ENCODE measurements at regions not wholly inside any gene's neighbourhood (a gene's known extent, or its start where the extent isn't known, plus 50 kb on each side); places are given as distances from the start of the nearest gene placed in this dataset.

DNA sequence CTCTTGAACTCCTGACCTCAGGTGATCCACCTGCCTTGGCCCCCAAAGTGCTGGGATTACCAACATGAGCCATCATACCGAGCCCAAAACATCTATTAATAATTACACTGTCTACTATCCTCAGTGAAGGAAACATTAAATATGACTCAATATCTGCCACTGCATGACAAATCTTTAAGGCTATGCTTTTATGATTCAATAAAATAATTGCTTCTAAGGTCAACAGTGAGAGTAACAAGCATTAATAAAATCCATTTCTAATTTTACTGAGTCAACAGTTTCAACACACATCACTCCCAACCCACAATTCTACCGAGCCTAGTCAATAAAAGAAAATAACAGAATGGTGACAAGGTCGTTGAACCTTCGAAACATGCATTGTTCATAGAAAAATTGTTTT lies 125.5 kb upstream of the CHRM3 start:
- no peaks in the 10 kb centered on the region for H3K9me3 ChIP-seq (ENCODE audit: insufficient read depth, low read depth, low read length)
- H3K4me1 Mint-ChIP-seq (ENCODE audit: low read depth, unreplicated experiment), result peaks cover 2% of the 10 kb centered on the region
- no peak overlapping the region for H3K27ac Mint-ChIP-seq (ENCODE audit: unreplicated experiment)
- TF ChIP-seq, protein P1, sequence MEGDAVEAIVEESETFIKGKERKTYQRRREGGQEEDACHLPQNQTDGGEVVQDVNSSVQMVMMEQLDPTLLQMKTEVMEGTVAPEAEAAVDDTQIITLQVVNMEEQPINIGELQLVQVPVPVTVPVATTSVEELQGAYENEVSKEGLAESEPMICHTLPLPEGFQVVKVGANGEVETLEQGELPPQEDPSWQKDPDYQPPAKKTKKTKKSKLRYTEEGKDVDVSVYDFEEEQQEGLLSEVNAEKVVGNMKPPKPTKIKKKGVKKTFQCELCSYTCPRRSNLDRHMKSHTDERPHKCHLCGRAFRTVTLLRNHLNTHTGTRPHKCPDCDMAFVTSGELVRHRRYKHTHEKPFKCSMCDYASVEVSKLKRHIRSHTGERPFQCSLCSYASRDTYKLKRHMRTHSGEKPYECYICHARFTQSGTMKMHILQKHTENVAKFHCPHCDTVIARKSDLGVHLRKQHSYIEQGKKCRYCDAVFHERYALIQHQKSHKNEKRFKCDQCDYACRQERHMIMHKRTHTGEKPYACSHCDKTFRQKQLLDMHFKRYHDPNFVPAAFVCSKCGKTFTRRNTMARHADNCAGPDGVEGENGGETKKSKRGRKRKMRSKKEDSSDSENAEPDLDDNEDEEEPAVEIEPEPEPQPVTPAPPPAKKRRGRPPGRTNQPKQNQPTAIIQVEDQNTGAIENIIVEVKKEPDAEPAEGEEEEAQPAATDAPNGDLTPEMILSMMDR (IDR thresholded peaks at IDR 0.05; ENCODE audit: insufficient read depth, low read depth, low read length), result no peak
- TF ChIP-seq EZH2 (IDR thresholded peaks at IDR 0.05; ENCODE audit: insufficient read depth, low read length), result no peak
- H3K4me3 ChIP-seq (ENCODE audit: insufficient read depth, low read depth, low read length), result no peak overlapping the region
- H3K4me2 ChIP-seq (ENCODE audit: low read length), result no peak overlapping the region
- no peak overlapping the region for H2AFZ ChIP-seq (ENCODE audit: low read depth, low read length)
- no peaks in the 10 kb centered on the region for H3K4me1 ChIP-seq (ENCODE audit: insufficient read depth, low read length)
- H3K79me2 ChIP-seq (ENCODE audit: insufficient read depth, low read length), result no peaks in the 10 kb centered on the region
- H3K27me3 ChIP-seq (ENCODE audit: insufficient read depth, low read length), result no peaks in the 10 kb centered on the region
- H3K9me3 Mint-ChIP-seq (ENCODE audit: unreplicated experiment), result peaks cover 3% of the 10 kb centered on the region
- H3K27ac ChIP-seq (ENCODE audit: low read depth, low read length), result no peak overlapping the region
- no peaks in the 10 kb centered on the region for H3K27me3 Mint-ChIP-seq (ENCODE audit: low read depth, unreplicated experiment)
- FAIRE-seq (no peak), DNase-seq (ENCODE audit: low read depth) (no peak)
- no peaks in the 10 kb centered on the region for H3K36me3 ChIP-seq (ENCODE audit: insufficient read depth, low read length)
- no peak overlapping the region for H3K4me3 Mint-ChIP-seq (ENCODE audit: unreplicated experiment)
- H4K20me1 ChIP-seq (ENCODE audit: insufficient read depth, low read length), result no peaks in the 10 kb centered on the region
- H3K9ac ChIP-seq (ENCODE audit: low read length), result no peak overlapping the region
- H3K36me3 Mint-ChIP-seq (ENCODE audit: low read depth, unreplicated experiment), result no peaks in the 10 kb centered on the region

DNA sequence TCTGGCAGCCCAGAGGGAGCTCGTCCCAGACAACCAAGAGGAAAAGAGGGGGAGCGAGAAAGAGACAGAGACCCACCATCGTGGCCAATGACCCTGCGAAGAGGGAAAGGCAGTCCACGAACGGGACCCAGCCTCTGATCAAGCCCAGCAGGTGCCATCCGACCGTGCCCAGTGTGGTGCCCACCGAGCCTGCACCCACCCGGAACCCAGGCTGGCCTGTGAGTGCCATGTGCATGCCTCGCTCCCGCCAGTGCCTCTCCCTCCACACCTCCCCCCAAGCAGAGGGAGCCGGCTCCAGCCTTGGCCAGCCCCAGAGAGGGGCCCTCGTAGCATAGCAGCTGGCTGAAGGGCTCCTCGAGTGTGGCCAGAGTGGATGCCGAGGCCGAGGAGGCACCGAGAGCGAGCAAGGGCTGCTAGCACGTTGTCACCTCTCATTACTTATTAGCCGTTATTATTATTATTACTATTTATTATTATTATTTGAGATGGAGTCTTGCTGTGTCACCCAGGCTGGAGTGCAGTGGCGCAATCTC lies 130.7 kb upstream of the CHRM3 start:
- H3K4me3 Mint-ChIP-seq (ENCODE audit: unreplicated experiment), result no peak overlapping the region
- H3K4me1 ChIP-seq (ENCODE audit: insufficient read depth, low read length), result no peaks in the 10 kb centered on the region
- H3K27ac ChIP-seq (ENCODE audit: low read depth, low read length), result no peak overlapping the region
- no peak for FAIRE-seq
- no peaks in the 10 kb centered on the region for H3K79me2 ChIP-seq (ENCODE audit: insufficient read depth, low read length)
- H3K4me2 ChIP-seq (ENCODE audit: low read length), result no peak overlapping the region
- H3K27me3 ChIP-seq (ENCODE audit: insufficient read depth, low read length), result no peaks in the 10 kb centered on the region
- no peaks in the 10 kb centered on the region for H3K9me3 ChIP-seq (ENCODE audit: insufficient read depth, low read depth, low read length)
- no peaks in the 10 kb centered on the region for H3K27me3 Mint-ChIP-seq (ENCODE audit: low read depth, unreplicated experiment)
- no peak overlapping the region for H3K27ac Mint-ChIP-seq (ENCODE audit: unreplicated experiment)
- H3K36me3 Mint-ChIP-seq (ENCODE audit: low read depth, unreplicated experiment), result no peaks in the 10 kb centered on the region
- peaks cover 4% of the 10 kb centered on the region for H3K4me1 Mint-ChIP-seq (ENCODE audit: low read depth, unreplicated experiment)
- H3K9ac ChIP-seq (ENCODE audit: low read length), result no peak overlapping the region
- H3K9me3 Mint-ChIP-seq (ENCODE audit: unreplicated experiment), result peaks cover 3% of the 10 kb centered on the region
- no peak overlapping the region for H3K4me3 ChIP-seq (ENCODE audit: insufficient read depth, low read depth, low read length)
- TF ChIP-seq EZH2 (IDR thresholded peaks at IDR 0.05; ENCODE audit: insufficient read depth, low read length), result no peak
- TF ChIP-seq, protein P1 (IDR thresholded peaks at IDR 0.05; ENCODE audit: insufficient read depth, low read depth, low read length), result no peak
- no peak overlapping the region for H2AFZ ChIP-seq (ENCODE audit: low read depth, low read length)
- no peaks in the 10 kb centered on the region for H4K20me1 ChIP-seq (ENCODE audit: insufficient read depth, low read length)
- no peaks in the 10 kb centered on the region for H3K36me3 ChIP-seq (ENCODE audit: insufficient read depth, low read length)
- no peak for DNase-seq (ENCODE audit: low read depth)

- H3K9me3 ChIP-seq (ENCODE audit: insufficient read depth, low read depth, low read length), result no peaks in the 10 kb centered on the region
- no peak overlapping the region for H3K4me3 Mint-ChIP-seq (ENCODE audit: unreplicated experiment)
- no peak overlapping the region for H3K4me3 ChIP-seq (ENCODE audit: insufficient read depth, low read depth, low read length)
- H3K79me2 ChIP-seq (ENCODE audit: insufficient read depth, low read length), result no peaks in the 10 kb centered on the region
- peaks cover 3% of the 10 kb centered on the region for H3K9me3 Mint-ChIP-seq (ENCODE audit: unreplicated experiment)
- H4K20me1 ChIP-seq (ENCODE audit: insufficient read depth, low read length), result no peaks in the 10 kb centered on the region
- H3K4me1 ChIP-seq (ENCODE audit: insufficient read depth, low read length), result no peaks in the 10 kb centered on the region
- no peaks in the 10 kb centered on the region for H3K36me3 ChIP-seq (ENCODE audit: insufficient read depth, low read length)
- H3K27me3 Mint-ChIP-seq (ENCODE audit: low read depth, unreplicated experiment), result no peaks in the 10 kb centered on the region
- H3K36me3 Mint-ChIP-seq (ENCODE audit: low read depth, unreplicated experiment), result no peaks in the 10 kb centered on the region
- DNase-seq (ENCODE audit: low read depth), result no peak
- FAIRE-seq, result no peak
- H3K27me3 ChIP-seq (ENCODE audit: insufficient read depth, low read length), result no peaks in the 10 kb centered on the region
- H3K9ac ChIP-seq (ENCODE audit: low read length), result no peak overlapping the region
- no peak overlapping the region for H3K27ac Mint-ChIP-seq (ENCODE audit: unreplicated experiment)
- TF ChIP-seq, protein P1 (IDR thresholded peaks at IDR 0.05; ENCODE audit: insufficient read depth, low read depth, low read length), result no peak
- no peak for TF ChIP-seq EZH2 (IDR thresholded peaks at IDR 0.05; ENCODE audit: insufficient read depth, low read length)
- no peak overlapping the region for H2AFZ ChIP-seq (ENCODE audit: low read depth, low read length)
- H3K4me1 Mint-ChIP-seq (ENCODE audit: low read depth, unreplicated experiment), result peaks cover 6% of the 10 kb centered on the region
- H3K27ac ChIP-seq (ENCODE audit: low read depth, low read length), result no peak overlapping the region
- no peak overlapping the region for H3K4me2 ChIP-seq (ENCODE audit: low read length)
These were observed 131.4 kb upstream of the CHRM3 start for GRCh38 chr1:239254999-239255398.

Data from astrocyte (in vitro differentiated cells and primary cell).